ENCODE measurements at regions not wholly inside any gene's neighbourhood (a gene's known extent, or its start where the extent isn't known, plus 50 kb on each side); places are given as distances from the start of the nearest gene placed in this dataset.

GRCh38 chr12:94048757-94049156 is 99.6 kb upstream of the PLXNC1 start:
- no peak for DNase-seq (ENCODE audit: low read depth, low spot score)
- ChIA-PET CTCF (no interaction called here), POLR2A (no interaction called here)
- Histone ChIP-seq H3K4me3 (ENCODE audit: low read depth, low read length) (no peak overlapping the region), H3K9me3 (ENCODE audit: control insufficient read depth, insufficient read depth, low read length) (no peaks in the 10 kb centered on the region), H3K27ac (ENCODE audit: low read depth, low read length) (no peak overlapping the region), H3K27me3 (ENCODE audit: control insufficient read depth, insufficient read depth, low read length) (no peaks in the 10 kb centered on the region)
- TF ChIP-seq, protein P1, sequence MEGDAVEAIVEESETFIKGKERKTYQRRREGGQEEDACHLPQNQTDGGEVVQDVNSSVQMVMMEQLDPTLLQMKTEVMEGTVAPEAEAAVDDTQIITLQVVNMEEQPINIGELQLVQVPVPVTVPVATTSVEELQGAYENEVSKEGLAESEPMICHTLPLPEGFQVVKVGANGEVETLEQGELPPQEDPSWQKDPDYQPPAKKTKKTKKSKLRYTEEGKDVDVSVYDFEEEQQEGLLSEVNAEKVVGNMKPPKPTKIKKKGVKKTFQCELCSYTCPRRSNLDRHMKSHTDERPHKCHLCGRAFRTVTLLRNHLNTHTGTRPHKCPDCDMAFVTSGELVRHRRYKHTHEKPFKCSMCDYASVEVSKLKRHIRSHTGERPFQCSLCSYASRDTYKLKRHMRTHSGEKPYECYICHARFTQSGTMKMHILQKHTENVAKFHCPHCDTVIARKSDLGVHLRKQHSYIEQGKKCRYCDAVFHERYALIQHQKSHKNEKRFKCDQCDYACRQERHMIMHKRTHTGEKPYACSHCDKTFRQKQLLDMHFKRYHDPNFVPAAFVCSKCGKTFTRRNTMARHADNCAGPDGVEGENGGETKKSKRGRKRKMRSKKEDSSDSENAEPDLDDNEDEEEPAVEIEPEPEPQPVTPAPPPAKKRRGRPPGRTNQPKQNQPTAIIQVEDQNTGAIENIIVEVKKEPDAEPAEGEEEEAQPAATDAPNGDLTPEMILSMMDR (IDR thresholded peaks at IDR 0.05; ENCODE audit: low read depth, low read length) = no peak

- TF ChIP-seq, protein P1 (IDR thresholded peaks at IDR 0.05; ENCODE audit: low read depth, low read length) = no peak
- no peak for DNase-seq (ENCODE audit: low read depth, low spot score)
- H3K27me3 ChIP-seq (ENCODE audit: control insufficient read depth, insufficient read depth, low read length) = no peaks in the 10 kb centered on the region
- no peaks in the 10 kb centered on the region for H3K9me3 ChIP-seq (ENCODE audit: control insufficient read depth, insufficient read depth, low read length)
- ChIA-PET CTCF (no interaction called here), POLR2A (interaction anchor here (0.6 kb wide), 1 partner anchor 647 kb away, joined by 3 read pairs; no protein-coding TSS in a partner anchor)
- H3K27ac ChIP-seq (ENCODE audit: low read depth, low read length) = no peak overlapping the region
- H3K4me3 ChIP-seq (ENCODE audit: low read depth, low read length) = no peak overlapping the region
Observed at GRCh38 chr12:94049718-94050117, 98.7 kb upstream of the PLXNC1 start.

DNA sequence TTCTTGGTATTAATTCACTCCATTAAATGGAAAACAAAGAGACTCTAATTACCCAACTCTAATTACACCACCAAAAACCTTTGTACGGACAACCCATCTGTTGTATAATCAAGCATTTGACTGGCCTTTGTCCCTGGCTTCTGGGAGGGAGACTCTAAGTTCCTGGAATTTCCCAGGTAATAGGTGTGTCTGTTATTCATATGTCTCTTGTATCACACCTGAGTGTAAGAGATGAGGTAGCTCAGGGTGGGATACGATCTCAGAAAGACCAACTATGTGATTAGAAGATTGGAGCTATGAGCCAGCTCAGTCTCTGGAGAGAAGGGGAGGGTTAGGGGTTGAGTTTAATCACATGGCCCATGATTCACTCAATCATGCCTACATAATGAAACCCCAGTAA is 94.7 kb upstream of the PLXNC1 start:
- TF ChIP-seq, protein P1 (IDR thresholded peaks at IDR 0.05; ENCODE audit: low read depth, low read length) = no peak
- ChIA-PET POLR2A (no interaction called here), CTCF (interaction anchor here (1.1 kb wide), 1 partner anchor 22 kb away, joined by 4 read pairs; no protein-coding TSS in a partner anchor)
- H3K27me3 ChIP-seq (ENCODE audit: control insufficient read depth, insufficient read depth, low read length) = no peaks in the 10 kb centered on the region
- H3K4me3 ChIP-seq (ENCODE audit: low read depth, low read length) = no peak overlapping the region
- no peak overlapping the region for H3K27ac ChIP-seq (ENCODE audit: low read depth, low read length)
- DNase-seq (ENCODE audit: low read depth, low spot score) = no peak
- no peaks in the 10 kb centered on the region for H3K9me3 ChIP-seq (ENCODE audit: control insufficient read depth, insufficient read depth, low read length)

DNA sequence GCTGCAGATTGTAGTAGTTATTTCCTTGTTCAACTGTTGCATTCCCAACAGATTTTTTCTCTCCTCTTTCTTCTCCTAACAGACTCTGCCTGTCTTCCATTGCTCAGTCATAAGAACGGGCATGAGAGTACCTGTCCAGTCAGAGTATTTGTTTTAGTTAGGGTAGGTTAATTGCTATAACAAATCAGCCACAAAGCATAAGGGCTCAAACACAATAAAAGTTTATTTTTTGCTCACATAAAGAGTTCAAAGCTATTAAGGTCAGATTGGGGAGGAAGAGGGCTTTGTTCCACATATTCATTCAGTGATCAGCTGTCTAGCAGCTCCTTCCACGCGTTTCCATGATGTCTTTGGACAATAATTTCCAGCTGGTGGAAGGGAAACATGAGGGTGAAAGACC is 92.8 kb upstream of the PLXNC1 start:
- Histone ChIP-seq H3K27me3 (ENCODE audit: control insufficient read depth, insufficient read depth, low read length) (no peaks in the 10 kb centered on the region), H3K4me3 (ENCODE audit: low read depth, low read length) (no peak overlapping the region), H3K9me3 (ENCODE audit: control insufficient read depth, insufficient read depth, low read length) (no peaks in the 10 kb centered on the region), H3K27ac (ENCODE audit: low read depth, low read length) (no peak overlapping the region)
- ChIA-PET POLR2A (no interaction called here), CTCF (interaction anchor here (0.6 kb wide), 1 partner anchor 402 kb away, joined by 3 read pairs; no protein-coding TSS in a partner anchor)
- no peak for DNase-seq (ENCODE audit: low read depth, low spot score)
- TF ChIP-seq, protein P1 (IDR thresholded peaks at IDR 0.05; ENCODE audit: low read depth, low read length) = no peak

GRCh38 chr12:94056419-94057158 is 91.8 kb upstream of the PLXNC1 start:
- TF ChIP-seq, protein P1 (IDR thresholded peaks at IDR 0.05; ENCODE audit: low read depth, low read length) = no peak
- ChIA-PET CTCF (interaction anchor here (0.6 to 3.7 kb wide), 2 partner anchors 19 to 403 kb away, joined by 3 to 30 read pairs; no protein-coding TSS in a partner anchor), POLR2A (no interaction called here)
- no peak for DNase-seq (ENCODE audit: low read depth, low spot score)
- Histone ChIP-seq H3K27me3 (ENCODE audit: control insufficient read depth, insufficient read depth, low read length) (no peaks in the 10 kb centered on the region), H3K27ac (ENCODE audit: low read depth, low read length) (no peak overlapping the region), H3K4me3 (ENCODE audit: low read depth, low read length) (no peak overlapping the region), H3K9me3 (ENCODE audit: control insufficient read depth, insufficient read depth, low read length) (no peaks in the 10 kb centered on the region)

Data from AG04450 (cell line).